IMR-90 (cell line): ENCODE measurements at regions not wholly inside any gene's neighbourhood (a gene's known extent, or its start where the extent isn't known, plus 50 kb on each side); places are given as distances from the start of the nearest gene placed in this dataset.

Experiments
- ATAC-seq: fragments of 200-7000 bp; cut with Tn5 transposase; 2 replicates; pipeline ENCODE4 v1.9.1; 2020; ENCODE audit warnings: low read depth, mild to moderate bottlenecking, moderate library complexity
- BruUV-seq: library from RNA; stranded (reverse); fragments of 400-500 nt; replicated peaks from 2 replicates; lab custom pipeline; 2021; lab: Mats Ljungman, UMichigan
- CTCF ChIA-PET: fragments of 300-600 bp; formaldehyde crosslinking; extraction: SDS; loops from one replicate; lab custom pipeline; 2021; ENCODE audit warnings: antibody characterized with exemption; lab: Yijun Ruan, JAX
- POLR2A ChIA-PET: fragments of 300-600 bp; sonication (Branson Sonifier 250); formaldehyde crosslinking; loops from one replicate; lab custom pipeline; 2022; ENCODE audit warnings: antibody characterized with exemption; ENCODE audit not compliant: unreplicated experiment; lab: Charles Lee
- DNase-seq: peaks from one replicate; pipeline ENCODE4 v3.0.0; 2013
- H2AFZ ChIP-seq: replicated peaks from 2 replicates; pipeline ENCODE3; 2013; ENCODE audit warnings: low read length, mild to moderate bottlenecking; ENCODE audit not compliant: poor library complexity
- H2AK5ac ChIP-seq: 2 replicates; pipeline ENCODE4 v1.6.1; 2013; ENCODE audit warnings: low read depth, low read length, inconsistent platforms
- H2AK9ac ChIP-seq: replicated peaks from 2 replicates; pipeline ENCODE3; 2013; ENCODE audit warnings: mild to moderate bottlenecking, low read depth, low read length, moderate library complexity; ENCODE audit not compliant: poor library complexity
- H2BK120ac ChIP-seq: 2 replicates; pipeline ENCODE4 v1.6.1; 2013; ENCODE audit warnings: low read depth, low read length, inconsistent platforms
- H2BK15ac ChIP-seq: 3 replicates; pipeline ENCODE4 v1.6.1; 2013; ENCODE audit warnings: low read depth, low read length, inconsistent platforms
- H2BK20ac ChIP-seq: 2 replicates; pipeline ENCODE4 v1.6.1; 2013; ENCODE audit warnings: low read depth, mild to moderate bottlenecking, inconsistent platforms, low read length, moderate library complexity
- H2BK5ac ChIP-seq: 2 replicates; pipeline ENCODE4 v1.6.1; 2013; ENCODE audit warnings: mild to moderate bottlenecking, low read depth, low read length, inconsistent platforms; ENCODE audit not compliant: poor library complexity, severe bottlenecking
- H3K14ac ChIP-seq: replicated peaks from 2 replicates; pipeline ENCODE4 v1.6.1; 2013; ENCODE audit warnings: low read depth, low read length, inconsistent platforms
- H3K18ac ChIP-seq: 2 replicates; pipeline ENCODE4 v1.6.1; 2013; ENCODE audit warnings: low read depth, low read length, control low read depth
- H3K23ac ChIP-seq: 2 replicates; pipeline ENCODE4 v1.6.1; 2013; ENCODE audit warnings: low read depth, low read length, inconsistent platforms
- H3K27ac ChIP-seq: 2 replicates; pipeline ENCODE4 v1.5.1; 2013; ENCODE audit warnings: mild to moderate bottlenecking, control low read depth, low read length; ENCODE audit not compliant: insufficient read depth
- H3K27me3 ChIP-seq: 2 replicates; pipeline ENCODE4 v1.6.1; 2013; ENCODE audit warnings: low read length; ENCODE audit not compliant: control insufficient read depth, insufficient read depth
- H3K36me3 ChIP-seq: 2 replicates; pipeline ENCODE4 v1.6.1; 2013; ENCODE audit warnings: low read length, mixed read lengths; ENCODE audit not compliant: control insufficient read depth, insufficient read depth
- H3K4ac ChIP-seq: 2 replicates; pipeline ENCODE4 v1.6.1; 2013; ENCODE audit warnings: low read depth, low read length, inconsistent platforms
- H3K4me1 ChIP-seq: 2 replicates; pipeline ENCODE4 v1.6.1; 2013; ENCODE audit warnings: low read length, mixed read lengths; ENCODE audit not compliant: control insufficient read depth, insufficient read depth
- H3K4me2 ChIP-seq: 2 replicates; pipeline ENCODE4 v1.6.1; 2013; ENCODE audit warnings: low read depth, mild to moderate bottlenecking, control low read depth, low read length, moderate library complexity
- H3K4me3 ChIP-seq: 2 replicates; pipeline ENCODE4 v1.5.1; 2013; ENCODE audit warnings: low read depth, mild to moderate bottlenecking, control low read depth, low read length, moderate library complexity; ENCODE audit not compliant: insufficient read depth
- H3K56ac ChIP-seq: 2 replicates; pipeline ENCODE4 v1.6.1; 2013; ENCODE audit warnings: low read length, inconsistent platforms; ENCODE audit not compliant: insufficient read depth; ENCODE audit errors: extremely low read depth
- H3K79me1 ChIP-seq, 2 experiments: 2 replicates each; pipeline ENCODE4 v1.6.1; 2013; ENCODE audit warnings: low read length in 2 of 2, inconsistent platforms in 1 of 2, low read depth in 1 of 2
- H3K9ac ChIP-seq: 2 replicates; pipeline ENCODE4 v1.6.1; 2013; ENCODE audit warnings: low read depth, low read length, control low read depth
- H3K9me1 ChIP-seq: 2 replicates; pipeline ENCODE4 v1.6.1; 2013; ENCODE audit warnings: low read length, inconsistent platforms; ENCODE audit not compliant: insufficient read depth
- H3K9me3 ChIP-seq: 2 replicates; pipeline ENCODE4 v1.6.1; 2013; ENCODE audit warnings: low read length; ENCODE audit not compliant: control insufficient read depth, insufficient read depth
- H4K20me1 ChIP-seq: 2 replicates; pipeline ENCODE4 v1.6.1; 2013; ENCODE audit warnings: low read length, inconsistent platforms; ENCODE audit not compliant: insufficient read depth
- H4K5ac ChIP-seq: 2 replicates; pipeline ENCODE4 v1.6.1; 2013; ENCODE audit warnings: mild to moderate bottlenecking, low read depth, low read length, control low read depth
- H4K8ac ChIP-seq, 2 experiments: 2 replicates each; pipeline ENCODE4 v1.6.1; 2013; ENCODE audit warnings: low read depth in 2 of 2, low read length in 2 of 2, control low read depth in 1 of 2, inconsistent platforms in 1 of 2
- H4K91ac ChIP-seq: 2 replicates; pipeline ENCODE4 v1.6.1; 2013; ENCODE audit warnings: low read depth, low read length, inconsistent platforms; ENCODE audit not compliant: insufficient read depth
- CEBPB ChIP-seq: IDR thresholded peaks from 2 replicates; pipeline ENCODE4 v1.6.1; 2012; ENCODE audit warnings: low read depth, low read length, improper control_type of control experiment
- CHD1 ChIP-seq: IDR thresholded peaks from 2 replicates; pipeline ENCODE4 v1.6.1; 2012; ENCODE audit warnings: low read depth, low read length, improper control_type of control experiment
- SMC3 ChIP-seq: fragments of 150-350 bp; IDR thresholded peaks from 2 replicates; pipeline ENCODE4 v1.6.1; 2016; ENCODE audit warnings: low read depth, mild to moderate bottlenecking, antibody characterized with exemption, low read length, moderate library complexity
- WGBS, 2 experiments: methylation state at CpG; one replicate each; pipeline versions ENCODE4 v1.1.5 to v1.1.7; 2013; ENCODE audit warnings: missing lambda C conversion rate in 2 of 2; ENCODE audit not compliant: insufficient read length in 1 of 2; ENCODE audit errors: extremely low coverage in 2 of 2; 5-methylcytosine and 5-hydroxymethylcytosine counted together
- dilution Hi-C: fragments of 300-500 bp; cut with HindIII; formaldehyde crosslinking; loops from one replicate; pipeline ENCODE4 v1.14.3; 2018; ENCODE audit warnings: low sequenced_read_pairs; ENCODE audit not compliant: unreplicated experiment
- in situ Hi-C: fragments of 300-500 bp; cut with MboI; formaldehyde crosslinking; loops from 3 replicates; pipeline ENCODE4 v1.14.3; 2019; ENCODE audit warnings: low sequenced_read_pairs, inconsistent platforms, mixed read lengths
- intact Hi-C: fragments of 100-400 bp; cut with micrococcal nuclease; formaldehyde crosslinking; loops from 2 replicates; pipeline ENCODE4 v1.10.0; 2022

DNA sequence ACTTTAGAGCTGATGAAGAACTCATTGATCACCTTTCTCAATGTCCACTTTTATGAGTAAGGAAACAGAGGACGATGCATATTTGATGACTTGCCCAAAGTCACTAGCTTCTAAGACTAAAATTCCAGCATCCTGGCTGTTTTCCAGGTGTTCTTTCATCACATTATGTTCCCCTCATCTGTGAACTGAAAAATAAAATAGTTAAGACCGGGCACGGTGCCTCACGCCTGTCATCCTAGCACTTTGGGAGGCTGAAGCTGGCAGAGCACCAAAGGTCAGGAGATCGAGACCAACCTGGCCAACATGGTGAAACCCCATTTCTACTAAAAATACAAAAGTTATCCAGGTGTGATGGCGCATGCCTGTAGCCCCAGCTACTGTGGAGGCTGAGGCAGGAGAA lies 297.5 kb downstream of the DUSP10 start:
- in situ Hi-C loops = loop anchor here (10.0 kb wide), 1 partner anchor 1010 kb away; no protein-coding TSS in a partner anchor
- no peak for TF ChIP-seq CHD1
- no peak for TF ChIP-seq SMC3
- no peak for TF ChIP-seq CEBPB
- ATAC-seq (no peak), DNase-seq (no peak)
- Histone ChIP-seq H4K5ac (no peak overlapping the region), H3K14ac (no peak overlapping the region), H3K4me3 (no peak overlapping the region), H3K9me1 (no peaks in the 10 kb centered on the region), H3K23ac (no peak overlapping the region), H3K79me1 (no peaks in the 10 kb centered on the region), H4K8ac (no peak overlapping the region), H2BK5ac (no peak overlapping the region), H2BK20ac (no peak overlapping the region), H3K36me3 (no peaks in the 10 kb centered on the region), H3K4ac (no peak overlapping the region), H2BK120ac (no peak overlapping the region), H3K18ac (no peak overlapping the region), H4K20me1 (no peaks in the 10 kb centered on the region), H2BK15ac (0 out of 3 replicates have a peak overlapping the region, but pooled peaks have one; percentile 30), H4K91ac (no peak overlapping the region), H2AFZ (no peak overlapping the region), H3K9ac (no peak overlapping the region), H3K4me1 (peaks cover 4% of the 10 kb centered on the region; the same call in 1 of the 2 replicates), H2AK9ac (no peak overlapping the region), H3K27ac (no peak overlapping the region), H3K9me3 (no peaks in the 10 kb centered on the region), H2AK5ac (no peak overlapping the region; the same call in 1 of the 2 replicates), H3K27me3 (no peaks in the 10 kb centered on the region), H3K4me2 (no peak overlapping the region), H3K56ac (no peak overlapping the region)
- WGBS, 2 experiments = 71% methylated on average over 1 of the region's 6 CpGs; no CpG with 5 or more reads in 1 of the 2 experiments
- no TSS peak for BruUV-seq
- intact Hi-C loops = no loop called here
- dilution Hi-C loops = no loop called here
- CTCF ChIA-PET = no interaction called here
- POLR2A ChIA-PET = no interaction called here
